Kidney (tissue), 13 donors: ENCODE measurements at regions not wholly inside any gene's neighbourhood (a gene's known extent, or its start where the extent isn't known, plus 50 kb on each side); places are given as distances from the start of the nearest gene placed in this dataset.

ENCODE experiments used
- DNase-seq, 5 donors: peaks; one replicate each; pipeline ENCODE4 v3.0.0-alpha.2; 2013 to 2020
- FAIRE-seq: peaks from 2 replicates; lab custom pipeline; 2012; peaks lifted over from hg19 to GRCh38; lab: Jason Lieb, UNC
- H3K27ac ChIP-seq, 2 donors: one replicate each; pipeline ENCODE4 v1.7.0; 2013; ENCODE audit warnings: low read depth in 2 of 2, low read length in 2 of 2, inconsistent platforms in 1 of 2
- H3K27me3 ChIP-seq: one replicate; pipeline ENCODE4 v1.7.1; 2013; ENCODE audit warnings: low read length, inconsistent platforms; ENCODE audit not compliant: control insufficient read depth, insufficient read depth
- H3K36me3 ChIP-seq, 3 donors: one replicate each; pipeline versions ENCODE4 v1.7.0 to v1.7.1; 2013; ENCODE audit warnings: low read length in 3 of 3, control low read depth in 1 of 3, inconsistent platforms in 1 of 3; ENCODE audit not compliant: insufficient read depth in 3 of 3, control insufficient read depth in 2 of 3
- H3K4me1 ChIP-seq, 3 donors: one replicate each; pipeline versions ENCODE4 v1.7.0 to v1.7.1; 2013; ENCODE audit warnings: low read length in 3 of 3, inconsistent platforms in 1 of 3, low read depth in 1 of 3; ENCODE audit not compliant: control insufficient read depth in 2 of 3, insufficient read depth in 2 of 3
- H3K4me3 ChIP-seq, 3 donors: one replicate each; pipeline versions ENCODE4 v1.7.0 to v1.8.1; 2013; ENCODE audit warnings: low read length in 3 of 3, control low read depth in 1 of 3, inconsistent platforms in 1 of 3
- H3K9ac ChIP-seq, 3 donors: one replicate each; pipeline versions ENCODE4 v1.7.0 to v1.7.1; 2013; ENCODE audit warnings: low read length in 3 of 3, control low read depth in 1 of 3, inconsistent platforms in 1 of 3
- H3K9me3 ChIP-seq, 3 donors: one replicate each; pipeline versions ENCODE4 v1.7.0 to v1.7.1; 2013; ENCODE audit warnings: low read length in 3 of 3, control low read depth in 1 of 3, inconsistent platforms in 1 of 3; ENCODE audit not compliant: control insufficient read depth in 2 of 3, insufficient read depth in 1 of 3
- intact Hi-C: fragments of 100-400 bp; cut with DNase I; formaldehyde crosslinking; loops from one replicate; pipeline ENCODE4 v1.11.1; 2022
- TF ChIP-seq, protein P1 (sequence below): IDR thresholded peaks from 3 replicates; pipeline ENCODE4 v1.5.1; 2012; ENCODE audit warnings: mild to moderate bottlenecking, moderate library complexity, borderline replicate concordance; ENCODE audit not compliant: insufficient read depth; ENCODE audit errors: extremely low read depth
- donor health status: control.
- donor health status: control.
- donor health status: control.
- donor health status: control.
- donor health status: control.
- donor health status: DM: yes; HTN: yes; CAD: no.
- donor health status: Normal renal cell carcinoma (clear cell type).

DNA sequence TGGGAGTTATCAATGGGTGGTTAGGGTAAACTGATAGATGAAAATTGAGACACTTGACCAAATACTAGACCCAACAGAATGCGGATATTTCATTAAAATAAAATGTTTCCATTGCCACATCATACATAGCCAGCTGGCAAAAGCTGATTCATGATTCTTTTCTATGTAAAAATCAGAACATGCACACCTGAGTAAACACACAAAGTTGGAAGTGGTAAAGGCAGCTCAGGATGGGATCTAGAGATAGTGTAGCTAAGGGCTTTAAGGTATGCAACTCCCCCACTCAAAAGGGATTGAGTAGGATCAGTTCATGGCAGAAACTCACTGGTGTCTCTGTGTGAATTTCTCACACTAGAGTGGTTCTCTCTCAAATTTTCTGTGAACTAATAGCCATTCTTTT lies 541.1 kb upstream of the GRAMD2B start:
- no peaks in the 10 kb centered on the region for H3K27me3 ChIP-seq
- no peak overlapping the region for H3K4me3 ChIP-seq
- H3K27ac ChIP-seq: no peak overlapping the region
- no peak for DNase-seq
- intact Hi-C loops: no loop called here
- no peaks in the 10 kb centered on the region for H3K36me3 ChIP-seq
- no peaks in the 10 kb centered on the region for H3K4me1 ChIP-seq
- TF ChIP-seq, protein P1, sequence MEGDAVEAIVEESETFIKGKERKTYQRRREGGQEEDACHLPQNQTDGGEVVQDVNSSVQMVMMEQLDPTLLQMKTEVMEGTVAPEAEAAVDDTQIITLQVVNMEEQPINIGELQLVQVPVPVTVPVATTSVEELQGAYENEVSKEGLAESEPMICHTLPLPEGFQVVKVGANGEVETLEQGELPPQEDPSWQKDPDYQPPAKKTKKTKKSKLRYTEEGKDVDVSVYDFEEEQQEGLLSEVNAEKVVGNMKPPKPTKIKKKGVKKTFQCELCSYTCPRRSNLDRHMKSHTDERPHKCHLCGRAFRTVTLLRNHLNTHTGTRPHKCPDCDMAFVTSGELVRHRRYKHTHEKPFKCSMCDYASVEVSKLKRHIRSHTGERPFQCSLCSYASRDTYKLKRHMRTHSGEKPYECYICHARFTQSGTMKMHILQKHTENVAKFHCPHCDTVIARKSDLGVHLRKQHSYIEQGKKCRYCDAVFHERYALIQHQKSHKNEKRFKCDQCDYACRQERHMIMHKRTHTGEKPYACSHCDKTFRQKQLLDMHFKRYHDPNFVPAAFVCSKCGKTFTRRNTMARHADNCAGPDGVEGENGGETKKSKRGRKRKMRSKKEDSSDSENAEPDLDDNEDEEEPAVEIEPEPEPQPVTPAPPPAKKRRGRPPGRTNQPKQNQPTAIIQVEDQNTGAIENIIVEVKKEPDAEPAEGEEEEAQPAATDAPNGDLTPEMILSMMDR: no peak
- H3K9me3 ChIP-seq: no peaks in the 10 kb centered on the region
- no peak for FAIRE-seq
- H3K9ac ChIP-seq: no peak overlapping the region

GRCh38 chr5:125883223-125883622 lies 540.0 kb upstream of the GRAMD2B start:
- Histone ChIP-seq H3K27me3 (no peaks in the 10 kb centered on the region), H3K36me3 (no peaks in the 10 kb centered on the region), H3K4me3 (no peak overlapping the region), H3K9ac (no peak overlapping the region), H3K4me1 (no peaks in the 10 kb centered on the region), H3K27ac (no peak overlapping the region), H3K9me3 (no peaks in the 10 kb centered on the region)
- intact Hi-C loops: no loop called here
- DNase-seq (peak in 1 of 5 donors; percentile 25), FAIRE-seq (no peak)
- TF ChIP-seq, protein P1: no peak

DNA sequence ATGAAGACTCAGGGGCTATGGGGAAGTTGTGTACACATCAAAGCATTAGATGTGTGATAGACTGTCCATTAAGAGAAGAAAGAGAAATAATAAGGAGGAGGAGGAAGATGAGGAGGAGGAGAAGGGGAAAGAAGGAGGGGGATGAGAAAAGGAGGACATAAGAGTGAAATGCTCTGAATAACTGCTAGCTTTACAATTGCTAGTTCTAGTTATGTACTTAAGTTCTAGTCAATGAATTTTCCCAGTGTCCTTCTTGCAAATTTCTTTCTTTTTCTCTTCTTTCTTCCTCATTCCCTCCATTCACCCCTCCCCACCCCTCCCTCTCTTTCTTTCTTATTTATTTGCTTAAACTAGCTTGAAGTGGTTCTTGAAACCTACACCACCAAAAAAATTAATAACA lies 534.9 kb upstream of the GRAMD2B start:
- H3K4me3 ChIP-seq: no peak overlapping the region
- TF ChIP-seq, protein P1: no peak
- H3K4me1 ChIP-seq: no peaks in the 10 kb centered on the region
- DNase-seq (no peak), FAIRE-seq (no peak)
- H3K9me3 ChIP-seq: no peaks in the 10 kb centered on the region
- no peak overlapping the region for H3K27ac ChIP-seq
- H3K27me3 ChIP-seq: no peaks in the 10 kb centered on the region
- H3K9ac ChIP-seq: no peak overlapping the region
- intact Hi-C loops: no loop called here
- no peaks in the 10 kb centered on the region for H3K36me3 ChIP-seq

DNA sequence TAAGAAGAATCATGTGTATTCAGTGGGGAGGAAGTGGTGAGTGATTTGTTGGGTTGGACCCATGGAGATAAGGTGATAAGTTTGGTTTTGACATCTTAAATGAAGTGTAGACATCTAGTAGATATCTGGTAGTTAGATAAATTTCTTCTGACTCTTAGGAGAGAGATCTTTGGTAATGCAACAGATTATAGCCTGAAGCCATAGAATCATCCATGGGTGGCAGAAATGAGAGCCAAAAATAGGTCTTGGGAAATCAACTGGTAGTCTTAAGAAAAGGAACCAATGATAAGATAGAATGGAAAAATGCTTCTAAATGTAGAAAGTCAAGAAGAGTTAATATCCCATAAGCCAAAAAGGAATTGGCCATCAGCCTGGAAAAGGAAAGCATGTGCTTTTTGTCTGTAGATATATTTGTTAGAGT lies 532.7 kb upstream of the GRAMD2B start:
- Histone ChIP-seq H3K27me3 (no peaks in the 10 kb centered on the region), H3K27ac (no peak overlapping the region), H3K4me1 (no peaks in the 10 kb centered on the region), H3K4me3 (no peak overlapping the region), H3K9ac (no peak overlapping the region), H3K9me3 (no peaks in the 10 kb centered on the region), H3K36me3 (no peaks in the 10 kb centered on the region)
- intact Hi-C loops: no loop called here
- TF ChIP-seq, protein P1: no peak
- peak in 1 of 5 donors; percentile 67 for DNase-seq
- no peak for FAIRE-seq
